SK-N-SH (cell line): ENCODE measurements at regions not wholly inside any gene's neighbourhood (a gene's known extent, or its start where the extent isn't known, plus 50 kb on each side); places are given as distances from the start of the nearest gene placed in this dataset.

ENCODE experiments used
- CTCF ChIA-PET: fragments of 300-600, 350-600 bp; formaldehyde crosslinking; extraction: SDS; loops from one replicate; lab custom pipeline; 2021; lab: Yijun Ruan, JAX
- POLR2A ChIA-PET: fragments of 350-600 bp; sonication (Branson Sonifier 250); formaldehyde crosslinking; extraction: SDS; loops from one replicate; lab custom pipeline; 2020; ENCODE audit warnings: antibody characterized with exemption, inconsistent platforms; lab: Yijun Ruan, JAX
- DNase-seq: peaks from one replicate; pipeline ENCODE4 v3.0.0; 2012
- H2AFZ ChIP-seq: fragments of 200-600 bp; sonication (generic); 2 replicates; pipeline ENCODE4 v1.8.1; 2016; ENCODE audit warnings: antibody characterized with exemption, mild to moderate bottlenecking, low read depth
- H3F3A ChIP-seq: fragments of 200-600 bp; sonication (generic); replicated peaks from 2 replicates; pipeline ENCODE3; 2016; ENCODE audit warnings: antibody characterized with exemption, mild to moderate bottlenecking; ENCODE audit not compliant: insufficient read depth
- H3K27ac ChIP-seq, 2 experiments: fragments of 200-500 bp in 1 of 2; fragments of 200-600 bp in 1 of 2; sonication (Bioruptor generic) in 1 of 2; sonication (generic), shearing (Covaris generic) in 1 of 2; 2 replicates each; pipeline versions ENCODE4 v1.5.1 to v1.6.1; 2014 to 2016; ENCODE audit warnings: low read depth in 2 of 2, inconsistent platforms in 1 of 2, low read length in 1 of 2, mild to moderate bottlenecking in 1 of 2, mixed read lengths in 1 of 2
- H3K27me3 ChIP-seq: fragments of 200-600 bp; sonication (generic), shearing (Covaris generic); 2 replicates; pipeline ENCODE4 v1.6.1; 2016; ENCODE audit warnings: mixed run types; ENCODE audit not compliant: insufficient read depth
- H3K36me3 ChIP-seq, 2 experiments: fragments of 200-500 bp in 1 of 2; fragments of 200-600 bp in 1 of 2; sonication (Bioruptor generic) in 1 of 2; sonication (generic) in 1 of 2; replicated peaks in 1 of 2; 2 replicates each; pipeline versions ENCODE3 to v1.5.1; 2014 to 2016; ENCODE audit warnings: low read length in 1 of 2, mild to moderate bottlenecking in 1 of 2; ENCODE audit not compliant: insufficient read depth in 2 of 2, control insufficient read depth in 1 of 2
- H3K4me1 ChIP-seq, 2 experiments: fragments of 200-500 bp in 1 of 2; fragments of 200-600 bp in 1 of 2; sonication (Bioruptor generic) in 1 of 2; sonication (generic), shearing (Covaris generic) in 1 of 2; 2 replicates each; pipeline versions ENCODE4 v1.5.1 to v1.6.1; 2014 to 2016; ENCODE audit warnings: low read depth in 1 of 2, low read length in 1 of 2, mixed run types in 1 of 2; ENCODE audit not compliant: insufficient read depth in 2 of 2, control insufficient read depth in 1 of 2
- H3K4me2 ChIP-seq: fragments of 200-600 bp; sonication (generic), shearing (Covaris generic); 2 replicates; pipeline ENCODE4 v1.6.1; 2017; ENCODE audit warnings: mixed run types
- H3K4me3 ChIP-seq, 2 experiments: fragments of 200-500 bp in 1 of 2; fragments of 200-600 bp in 1 of 2; sonication (Bioruptor generic) in 1 of 2; sonication (generic), shearing (Covaris generic) in 1 of 2; 2 replicates each; pipeline versions ENCODE4 v1.5.1 to v1.8.1; 2014 to 2016; ENCODE audit warnings: low read depth in 2 of 2, inconsistent platforms in 1 of 2, low read length in 1 of 2, mild to moderate bottlenecking in 1 of 2, mixed read lengths in 1 of 2, moderate library complexity in 1 of 2
- H3K79me2 ChIP-seq: fragments of 200-600 bp; sonication (generic); 2 replicates; pipeline ENCODE4 v1.8.1; 2017; ENCODE audit warnings: mild to moderate bottlenecking; ENCODE audit not compliant: insufficient read depth
- H3K9ac ChIP-seq: fragments of 200-600 bp; sonication (generic); 2 replicates; pipeline ENCODE4 v1.6.1; 2017; ENCODE audit warnings: mixed run types
- H3K9me2 ChIP-seq: fragments of 200-600 bp; sonication (generic); 2 replicates; pipeline ENCODE4 v1.6.1; 2017; ENCODE audit warnings: mixed run types
- H3K9me3 ChIP-seq: fragments of 200-600 bp; sonication (generic); 2 replicates; pipeline ENCODE4 v1.6.1; 2017; ENCODE audit warnings: mixed run types, mild to moderate bottlenecking, moderate library complexity
- H4K20me1 ChIP-seq: fragments of 200-600 bp; sonication (generic); 2 replicates; pipeline ENCODE4 v1.6.1; 2017; ENCODE audit warnings: mild to moderate bottlenecking, mixed run types; ENCODE audit not compliant: insufficient read depth
- CHD2 ChIP-seq: fragments of 150-350 bp; IDR thresholded peaks from 2 replicates; pipeline ENCODE4 v1.6.1; 2018; ENCODE audit warnings: low read length; ENCODE audit not compliant: partially characterized antibody
- ELF1 ChIP-seq: IDR thresholded peaks from 2 replicates; pipeline ENCODE4 v1.4.0; 2012
- EZH2phosphoT487 ChIP-seq: fragments of 200-600 bp; sonication (generic); IDR thresholded peaks from 2 replicates; pipeline ENCODE4 v1.6.1; 2017; ENCODE audit warnings: low read depth, mixed run types, mild to moderate bottlenecking, antibody characterized with exemption, moderate library complexity, borderline replicate concordance
- FOSL2 ChIP-seq: IDR thresholded peaks from 2 replicates; pipeline ENCODE4 v1.4.0; 2012; ENCODE audit warnings: low read depth, mild to moderate bottlenecking, moderate library complexity, borderline replicate concordance
- FOXJ3 ChIP-seq: sonication (generic); formaldehyde crosslinking; IDR thresholded peaks from 2 replicates; pipeline ENCODE4 v1.5.1; 2020; ENCODE audit warnings: mild to moderate bottlenecking, missing genetic modification reagents
- GABPA ChIP-seq: IDR thresholded peaks from 2 replicates; pipeline ENCODE4 v1.4.0; 2012; ENCODE audit warnings: low read depth, mild to moderate bottlenecking
- GATA2 ChIP-seq: sonication (generic); formaldehyde crosslinking; IDR thresholded peaks from 2 replicates; pipeline ENCODE4 v1.5.0; 2020; ENCODE audit warnings: mild to moderate bottlenecking, missing genetic modification reagents
- JUND ChIP-seq: IDR thresholded peaks from 2 replicates; pipeline ENCODE4 v1.4.0; 2012
- MEF2A ChIP-seq: IDR thresholded peaks from 2 replicates; pipeline ENCODE4 v1.4.0; 2012; ENCODE audit warnings: low read depth, borderline replicate concordance
- MXI1 ChIP-seq: IDR thresholded peaks from 2 replicates; pipeline ENCODE4 v1.6.1; 2012; ENCODE audit warnings: mild to moderate bottlenecking, low read depth, low read length, improper control_type of control experiment
- POLR2AphosphoS5 ChIP-seq: IDR thresholded peaks from 2 replicates; pipeline ENCODE4 v1.6.1; 2012; ENCODE audit warnings: low read depth, low read length
- RCOR1 ChIP-seq: fragments of 150-350 bp; IDR thresholded peaks from 2 replicates; pipeline ENCODE4 v1.6.1; 2017; ENCODE audit warnings: antibody characterized with exemption, low read length
- SMC3 ChIP-seq: IDR thresholded peaks from 2 replicates; pipeline ENCODE4 v1.6.1; 2012; ENCODE audit warnings: low read depth, low read length, improper control_type of control experiment
- TAF1 ChIP-seq: IDR thresholded peaks from 2 replicates; pipeline ENCODE4 v1.6.1; 2012; ENCODE audit warnings: low read depth, mild to moderate bottlenecking, low read length, moderate library complexity, borderline replicate concordance
- WGBS: methylation state at CpG from one replicate; pipeline ENCODE4 v1.1.6; 2017; ENCODE audit warnings: low lambda C conversion rate; 5-methylcytosine and 5-hydroxymethylcytosine counted together
- TF ChIP-seq, protein P1 (sequence below): fragments of 200-600 bp; sonication (generic); IDR thresholded peaks from 2 replicates; pipeline ENCODE4 v1.6.1; 2017; ENCODE audit warnings: antibody characterized with exemption, mild to moderate bottlenecking, moderate library complexity
- TF ChIP-seq, protein P2 (sequence below): IDR thresholded peaks from 2 replicates; pipeline ENCODE4 v1.6.1; 2012; ENCODE audit warnings: mild to moderate bottlenecking, low read depth, low read length, moderate library complexity
- TF ChIP-seq, protein P3 (sequence below): fragments of 150-350 bp; IDR thresholded peaks from 2 replicates; pipeline ENCODE4 v1.6.1; 2017; ENCODE audit warnings: antibody characterized with exemption, low read length, low read depth, borderline replicate concordance
- TF ChIP-seq, protein P4 (sequence below): IDR thresholded peaks from 2 replicates; pipeline ENCODE4 v1.4.0; 2012; ENCODE audit warnings: low read depth
- TF ChIP-seq, protein P5 (sequence below): fragments of 150-350 bp; IDR thresholded peaks from 2 replicates; pipeline ENCODE4 v1.6.1; 2016; ENCODE audit warnings: mild to moderate bottlenecking, low read depth, low read length
- TF ChIP-seq, protein P6 (sequence below): IDR thresholded peaks from 2 replicates; pipeline ENCODE4 v1.4.0; 2012; ENCODE audit warnings: low read depth, borderline replicate concordance

DNA sequence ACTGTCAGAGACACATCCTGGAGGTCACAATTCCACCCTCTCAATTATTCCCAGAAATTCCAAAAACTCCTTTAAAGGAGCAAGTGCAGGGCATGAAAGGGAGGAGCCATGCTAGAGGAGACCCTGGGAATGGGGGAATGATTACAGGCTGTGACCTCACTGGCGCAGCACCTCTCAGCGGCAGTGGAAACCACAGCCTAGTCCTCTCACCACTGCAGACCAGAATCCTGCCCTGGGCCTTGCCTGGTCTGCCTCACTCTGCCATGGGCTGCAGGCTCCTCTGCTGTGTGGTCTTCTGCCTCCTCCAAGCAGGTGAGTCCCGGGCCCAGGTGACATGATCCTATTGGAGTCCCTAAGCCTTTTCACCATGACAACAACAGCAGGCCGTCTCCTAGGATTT, 50.5 kb upstream of the PRSS58 start:
- H3K4me2 ChIP-seq, result no peak overlapping the region
- no peaks in the 10 kb centered on the region for H3K9me3 ChIP-seq
- no peak overlapping the region for H3K9ac ChIP-seq
- H3K9me2 ChIP-seq, result no peaks in the 10 kb centered on the region
- WGBS, result 4% methylated on average over 4 of the region's 4 CpGs
- H4K20me1 ChIP-seq, result no peaks in the 10 kb centered on the region
- no peaks in the 10 kb centered on the region for H3K36me3 ChIP-seq
- no peaks in the 10 kb centered on the region for H3F3A ChIP-seq
- no peak overlapping the region for H3K4me3 ChIP-seq
- TF ChIP-seq ELF1 (no peak), JUND (no peak), POLR2AphosphoS5 (no peak), FOXJ3 (CRISPR knock-in tag) (no peak), GATA2 (CRISPR knock-in tag) (no peak), CHD2 (no peak), FOSL2 (no peak), MEF2A (no peak), MXI1 (no peak), EZH2phosphoT487 (no peak), TAF1 (no peak), RCOR1 (no peak), GABPA (no peak), SMC3 (no peak)
- TF ChIP-seq, protein P1, sequence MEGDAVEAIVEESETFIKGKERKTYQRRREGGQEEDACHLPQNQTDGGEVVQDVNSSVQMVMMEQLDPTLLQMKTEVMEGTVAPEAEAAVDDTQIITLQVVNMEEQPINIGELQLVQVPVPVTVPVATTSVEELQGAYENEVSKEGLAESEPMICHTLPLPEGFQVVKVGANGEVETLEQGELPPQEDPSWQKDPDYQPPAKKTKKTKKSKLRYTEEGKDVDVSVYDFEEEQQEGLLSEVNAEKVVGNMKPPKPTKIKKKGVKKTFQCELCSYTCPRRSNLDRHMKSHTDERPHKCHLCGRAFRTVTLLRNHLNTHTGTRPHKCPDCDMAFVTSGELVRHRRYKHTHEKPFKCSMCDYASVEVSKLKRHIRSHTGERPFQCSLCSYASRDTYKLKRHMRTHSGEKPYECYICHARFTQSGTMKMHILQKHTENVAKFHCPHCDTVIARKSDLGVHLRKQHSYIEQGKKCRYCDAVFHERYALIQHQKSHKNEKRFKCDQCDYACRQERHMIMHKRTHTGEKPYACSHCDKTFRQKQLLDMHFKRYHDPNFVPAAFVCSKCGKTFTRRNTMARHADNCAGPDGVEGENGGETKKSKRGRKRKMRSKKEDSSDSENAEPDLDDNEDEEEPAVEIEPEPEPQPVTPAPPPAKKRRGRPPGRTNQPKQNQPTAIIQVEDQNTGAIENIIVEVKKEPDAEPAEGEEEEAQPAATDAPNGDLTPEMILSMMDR, result no peak
- TF ChIP-seq, protein P2, sequence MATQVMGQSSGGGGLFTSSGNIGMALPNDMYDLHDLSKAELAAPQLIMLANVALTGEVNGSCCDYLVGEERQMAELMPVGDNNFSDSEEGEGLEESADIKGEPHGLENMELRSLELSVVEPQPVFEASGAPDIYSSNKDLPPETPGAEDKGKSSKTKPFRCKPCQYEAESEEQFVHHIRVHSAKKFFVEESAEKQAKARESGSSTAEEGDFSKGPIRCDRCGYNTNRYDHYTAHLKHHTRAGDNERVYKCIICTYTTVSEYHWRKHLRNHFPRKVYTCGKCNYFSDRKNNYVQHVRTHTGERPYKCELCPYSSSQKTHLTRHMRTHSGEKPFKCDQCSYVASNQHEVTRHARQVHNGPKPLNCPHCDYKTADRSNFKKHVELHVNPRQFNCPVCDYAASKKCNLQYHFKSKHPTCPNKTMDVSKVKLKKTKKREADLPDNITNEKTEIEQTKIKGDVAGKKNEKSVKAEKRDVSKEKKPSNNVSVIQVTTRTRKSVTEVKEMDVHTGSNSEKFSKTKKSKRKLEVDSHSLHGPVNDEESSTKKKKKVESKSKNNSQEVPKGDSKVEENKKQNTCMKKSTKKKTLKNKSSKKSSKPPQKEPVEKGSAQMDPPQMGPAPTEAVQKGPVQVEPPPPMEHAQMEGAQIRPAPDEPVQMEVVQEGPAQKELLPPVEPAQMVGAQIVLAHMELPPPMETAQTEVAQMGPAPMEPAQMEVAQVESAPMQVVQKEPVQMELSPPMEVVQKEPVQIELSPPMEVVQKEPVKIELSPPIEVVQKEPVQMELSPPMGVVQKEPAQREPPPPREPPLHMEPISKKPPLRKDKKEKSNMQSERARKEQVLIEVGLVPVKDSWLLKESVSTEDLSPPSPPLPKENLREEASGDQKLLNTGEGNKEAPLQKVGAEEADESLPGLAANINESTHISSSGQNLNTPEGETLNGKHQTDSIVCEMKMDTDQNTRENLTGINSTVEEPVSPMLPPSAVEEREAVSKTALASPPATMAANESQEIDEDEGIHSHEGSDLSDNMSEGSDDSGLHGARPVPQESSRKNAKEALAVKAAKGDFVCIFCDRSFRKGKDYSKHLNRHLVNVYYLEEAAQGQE, result no peak
- TF ChIP-seq, protein P3, sequence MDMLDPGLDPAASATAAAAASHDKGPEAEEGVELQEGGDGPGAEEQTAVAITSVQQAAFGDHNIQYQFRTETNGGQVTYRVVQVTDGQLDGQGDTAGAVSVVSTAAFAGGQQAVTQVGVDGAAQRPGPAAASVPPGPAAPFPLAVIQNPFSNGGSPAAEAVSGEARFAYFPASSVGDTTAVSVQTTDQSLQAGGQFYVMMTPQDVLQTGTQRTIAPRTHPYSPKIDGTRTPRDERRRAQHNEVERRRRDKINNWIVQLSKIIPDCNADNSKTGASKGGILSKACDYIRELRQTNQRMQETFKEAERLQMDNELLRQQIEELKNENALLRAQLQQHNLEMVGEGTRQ, result no peak
- TF ChIP-seq, protein P4, sequence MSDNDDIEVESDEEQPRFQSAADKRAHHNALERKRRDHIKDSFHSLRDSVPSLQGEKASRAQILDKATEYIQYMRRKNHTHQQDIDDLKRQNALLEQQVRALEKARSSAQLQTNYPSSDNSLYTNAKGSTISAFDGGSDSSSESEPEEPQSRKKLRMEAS, result no peak
- TF ChIP-seq, protein P5, sequence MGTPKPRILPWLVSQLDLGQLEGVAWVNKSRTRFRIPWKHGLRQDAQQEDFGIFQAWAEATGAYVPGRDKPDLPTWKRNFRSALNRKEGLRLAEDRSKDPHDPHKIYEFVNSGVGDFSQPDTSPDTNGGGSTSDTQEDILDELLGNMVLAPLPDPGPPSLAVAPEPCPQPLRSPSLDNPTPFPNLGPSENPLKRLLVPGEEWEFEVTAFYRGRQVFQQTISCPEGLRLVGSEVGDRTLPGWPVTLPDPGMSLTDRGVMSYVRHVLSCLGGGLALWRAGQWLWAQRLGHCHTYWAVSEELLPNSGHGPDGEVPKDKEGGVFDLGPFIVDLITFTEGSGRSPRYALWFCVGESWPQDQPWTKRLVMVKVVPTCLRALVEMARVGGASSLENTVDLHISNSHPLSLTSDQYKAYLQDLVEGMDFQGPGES, result no peak
- TF ChIP-seq, protein P6, sequence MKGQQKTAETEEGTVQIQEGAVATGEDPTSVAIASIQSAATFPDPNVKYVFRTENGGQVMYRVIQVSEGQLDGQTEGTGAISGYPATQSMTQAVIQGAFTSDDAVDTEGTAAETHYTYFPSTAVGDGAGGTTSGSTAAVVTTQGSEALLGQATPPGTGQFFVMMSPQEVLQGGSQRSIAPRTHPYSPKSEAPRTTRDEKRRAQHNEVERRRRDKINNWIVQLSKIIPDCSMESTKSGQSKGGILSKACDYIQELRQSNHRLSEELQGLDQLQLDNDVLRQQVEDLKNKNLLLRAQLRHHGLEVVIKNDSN, result no peak
- peaks cover 49% of the 10 kb centered on the region; the same call in 1 of the 2 replicates for H3K27me3 ChIP-seq
- DNase-seq, result no peak
- H3K27ac ChIP-seq, result no peak overlapping the region
- no peak overlapping the region for H2AFZ ChIP-seq
- H3K79me2 ChIP-seq, result no peaks in the 10 kb centered on the region
- no peaks in the 10 kb centered on the region for H3K4me1 ChIP-seq
- POLR2A ChIA-PET, result no interaction called here
- CTCF ChIA-PET, result interaction anchor here (0.8 to 1.2 kb wide), 3 partner anchors 9 to 332 kb away, joined by 3 to 4 read pairs (median 3); no protein-coding TSS in a partner anchor
